ENCODE measurements at regions not wholly inside any gene's neighbourhood (a gene's known extent, or its start where the extent isn't known, plus 50 kb on each side); places are given as distances from the start of the nearest gene placed in this dataset.

GRCh38 chr6:166872531-166873009 lies 83.8 kb downstream of the RNASET2 start:
- TF ChIP-seq SIN3A (IDR thresholded peaks at IDR 0.05; ENCODE audit: borderline replicate concordance, insufficient read depth, low read length) (no peak), POLR2AphosphoS5 (IDR thresholded peaks at IDR 0.05; ENCODE audit: low read depth, low read length) (no peak)
- TF ChIP-seq, protein P1, sequence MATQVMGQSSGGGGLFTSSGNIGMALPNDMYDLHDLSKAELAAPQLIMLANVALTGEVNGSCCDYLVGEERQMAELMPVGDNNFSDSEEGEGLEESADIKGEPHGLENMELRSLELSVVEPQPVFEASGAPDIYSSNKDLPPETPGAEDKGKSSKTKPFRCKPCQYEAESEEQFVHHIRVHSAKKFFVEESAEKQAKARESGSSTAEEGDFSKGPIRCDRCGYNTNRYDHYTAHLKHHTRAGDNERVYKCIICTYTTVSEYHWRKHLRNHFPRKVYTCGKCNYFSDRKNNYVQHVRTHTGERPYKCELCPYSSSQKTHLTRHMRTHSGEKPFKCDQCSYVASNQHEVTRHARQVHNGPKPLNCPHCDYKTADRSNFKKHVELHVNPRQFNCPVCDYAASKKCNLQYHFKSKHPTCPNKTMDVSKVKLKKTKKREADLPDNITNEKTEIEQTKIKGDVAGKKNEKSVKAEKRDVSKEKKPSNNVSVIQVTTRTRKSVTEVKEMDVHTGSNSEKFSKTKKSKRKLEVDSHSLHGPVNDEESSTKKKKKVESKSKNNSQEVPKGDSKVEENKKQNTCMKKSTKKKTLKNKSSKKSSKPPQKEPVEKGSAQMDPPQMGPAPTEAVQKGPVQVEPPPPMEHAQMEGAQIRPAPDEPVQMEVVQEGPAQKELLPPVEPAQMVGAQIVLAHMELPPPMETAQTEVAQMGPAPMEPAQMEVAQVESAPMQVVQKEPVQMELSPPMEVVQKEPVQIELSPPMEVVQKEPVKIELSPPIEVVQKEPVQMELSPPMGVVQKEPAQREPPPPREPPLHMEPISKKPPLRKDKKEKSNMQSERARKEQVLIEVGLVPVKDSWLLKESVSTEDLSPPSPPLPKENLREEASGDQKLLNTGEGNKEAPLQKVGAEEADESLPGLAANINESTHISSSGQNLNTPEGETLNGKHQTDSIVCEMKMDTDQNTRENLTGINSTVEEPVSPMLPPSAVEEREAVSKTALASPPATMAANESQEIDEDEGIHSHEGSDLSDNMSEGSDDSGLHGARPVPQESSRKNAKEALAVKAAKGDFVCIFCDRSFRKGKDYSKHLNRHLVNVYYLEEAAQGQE (IDR thresholded peaks at IDR 0.05; ENCODE audit: insufficient read depth in 1 of 2, low read depth in 2 of 2, low read length in 2 of 2), result no peak

Data from PFSK-1 (cell line).